SK-N-MC (cell line): ENCODE measurements at regions not wholly inside any gene's neighbourhood (a gene's known extent, or its start where the extent isn't known, plus 50 kb on each side); places are given as distances from the start of the nearest gene placed in this dataset.

Experiments
- EZH2 ChIP-seq: fragments of 200-600 bp; sonication (generic); IDR thresholded peaks from one replicate; pipeline ENCODE4 v1.6.1; 2017; ENCODE audit warnings: antibody characterized with exemption
- FOXP2 ChIP-seq: optimal IDR thresholded peaks from 2 replicates; pipeline ENCODE3; 2011; ENCODE audit warnings: mild to moderate bottlenecking, moderate library complexity; ENCODE audit not compliant: insufficient read depth; ENCODE audit errors: extremely low read length, control extremely low read depth
- POLR2AphosphoS5 ChIP-seq: IDR thresholded peaks from 2 replicates; pipeline ENCODE4 v1.6.1; 2012; ENCODE audit warnings: mild to moderate bottlenecking, low read depth, low read length, borderline replicate concordance

DNA sequence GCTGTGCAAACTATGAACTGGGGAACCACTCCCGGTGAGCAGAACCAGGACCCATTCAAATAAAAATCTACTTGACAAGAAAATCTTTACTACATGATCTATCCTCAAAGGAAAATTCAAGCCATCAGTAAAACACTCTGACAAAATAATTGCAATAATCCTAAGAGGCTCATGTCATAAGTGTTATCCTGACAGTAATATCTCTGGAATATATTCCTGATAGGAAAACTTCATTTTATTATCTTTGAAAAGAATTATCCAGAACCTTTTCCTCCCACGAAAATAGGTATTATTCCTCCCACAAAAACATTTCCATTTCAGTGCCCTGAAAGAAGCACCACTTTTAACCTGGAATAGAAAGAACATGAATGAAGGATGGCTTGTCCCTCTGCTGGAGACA, 357.7 kb upstream of the PCDH7 start:
- TF ChIP-seq POLR2AphosphoS5 (no peak), FOXP2 (no peak), EZH2 (no peak)
